Neural cell (in vitro differentiated cells): ENCODE measurements at regions not wholly inside any gene's neighbourhood (a gene's known extent, or its start where the extent isn't known, plus 50 kb on each side); places are given as distances from the start of the nearest gene placed in this dataset.

Experiments
- H2AFZ ChIP-seq: fragments of 200-600, 300-800 bp; sonication (generic), shearing (Covaris generic); 2 replicates; pipeline ENCODE4 v1.6.0; 2014; ENCODE audit warnings: low read depth, mild to moderate bottlenecking, antibody characterized with exemption, low read length, moderate library complexity
- H3F3A ChIP-seq: fragments of 200-600 bp; shearing (Covaris generic); 2 replicates; pipeline ENCODE4 v1.6.1; 2016; ENCODE audit warnings: mild to moderate bottlenecking, moderate library complexity, mixed read lengths, antibody characterized with exemption, low read length; ENCODE audit not compliant: insufficient read depth, poor library complexity, severe bottlenecking
- H3K27ac ChIP-seq: fragments of 200-600, 300-800 bp; sonication (generic), shearing (Covaris generic); 2 replicates; pipeline ENCODE4 v1.5.1; 2014; ENCODE audit warnings: mild to moderate bottlenecking, low read length, moderate library complexity
- H3K27me3 ChIP-seq: fragments of 300-800, 200-600 bp; sonication (generic), shearing (Covaris generic); 2 replicates; pipeline ENCODE4 v1.6.0; 2014; ENCODE audit warnings: mild to moderate bottlenecking, low read depth, low read length, moderate library complexity; ENCODE audit not compliant: insufficient read depth
- H3K36me3 ChIP-seq: fragments of 300-800, 200-600 bp; sonication (generic), shearing (Covaris generic); 2 replicates; pipeline ENCODE4 v1.5.1; 2014; ENCODE audit warnings: mild to moderate bottlenecking, antibody characterized with exemption, low read length, moderate library complexity; ENCODE audit not compliant: insufficient read depth
- H3K4me2 ChIP-seq: fragments of 300-800, 200-600 bp; sonication (generic), shearing (Covaris generic); 2 replicates; pipeline ENCODE4 v1.6.0; 2014; ENCODE audit warnings: mild to moderate bottlenecking, low read length
- H3K4me3 ChIP-seq: fragments of 300-800, 200-600 bp; sonication (generic), shearing (Covaris generic); 2 replicates; pipeline ENCODE4 v1.5.1; 2014; ENCODE audit warnings: mild to moderate bottlenecking, low read length, moderate library complexity
- H3K79me2 ChIP-seq: fragments of 200-600 bp; shearing (Covaris generic); replicated peaks from 2 replicates; pipeline ENCODE4 v1.6.0; 2014; ENCODE audit warnings: mild to moderate bottlenecking, low read length, moderate library complexity; ENCODE audit not compliant: insufficient read depth
- H3K9ac ChIP-seq: fragments of 300-800, 200-600 bp; sonication (generic), shearing (Covaris generic); 2 replicates; pipeline ENCODE4 v1.6.1; 2016; ENCODE audit warnings: mild to moderate bottlenecking, low read length, mixed read lengths
- H3K9me2 ChIP-seq: fragments of 200-600 bp; shearing (Covaris generic); 2 replicates; pipeline ENCODE4 v1.6.1; 2016; ENCODE audit warnings: mild to moderate bottlenecking, low read length, mixed read lengths; ENCODE audit not compliant: insufficient read depth
- H3K9me3 ChIP-seq: fragments of 200-600, 300-800 bp; sonication (generic), shearing (Covaris generic); 2 replicates; pipeline ENCODE4 v1.6.1; 2016; ENCODE audit warnings: mild to moderate bottlenecking, mixed run types, low read length, moderate library complexity, mixed read lengths
- H4K20me1 ChIP-seq: fragments of 200-600 bp; shearing (Covaris generic); 2 replicates; pipeline ENCODE4 v1.6.1; 2016; ENCODE audit warnings: mild to moderate bottlenecking, mixed run types; ENCODE audit not compliant: insufficient read depth
- CTCF ChIP-seq: fragments of 450-650 bp; IDR thresholded peaks from 2 replicates; pipeline ENCODE4 v1.5.1; 2014; ENCODE audit warnings: antibody characterized with exemption, mild to moderate bottlenecking, moderate library complexity; ENCODE audit not compliant: poor library complexity, severe bottlenecking
- EP300 ChIP-seq: fragments of 450-650 bp; conservative IDR thresholded peaks from 2 replicates; pipeline ENCODE4 v1.6.1; 2014; ENCODE audit warnings: antibody characterized with exemption, mild to moderate bottlenecking, moderate library complexity; ENCODE audit not compliant: poor library complexity, severe bottlenecking
- EZH2 ChIP-seq: fragments of 200-600, 300-800 bp; shearing (Covaris generic), sonication (generic); IDR thresholded peaks from 2 replicates; pipeline ENCODE4 v1.6.1; 2014; ENCODE audit warnings: antibody characterized with exemption, low read length, borderline replicate concordance, mild to moderate bottlenecking; ENCODE audit not compliant: insufficient read depth, poor library complexity, severe bottlenecking
- MXI1 ChIP-seq: fragments of 450-650 bp; conservative IDR thresholded peaks from 2 replicates; pipeline ENCODE4 v1.6.1; 2014; ENCODE audit warnings: antibody characterized with exemption, mild to moderate bottlenecking; ENCODE audit not compliant: poor library complexity, severe bottlenecking
- POLR2AphosphoS5 ChIP-seq: IDR thresholded peaks from 2 replicates; pipeline ENCODE4 v1.6.1; 2012
- RAD21 ChIP-seq: fragments of 450-650 bp; conservative IDR thresholded peaks from 2 replicates; pipeline ENCODE4 v1.6.1; 2014; ENCODE audit warnings: antibody characterized with exemption, mild to moderate bottlenecking, moderate library complexity
- REST ChIP-seq: IDR thresholded peaks from 2 replicates; pipeline ENCODE4 v1.6.1; 2012; ENCODE audit warnings: borderline replicate concordance
- SMC3 ChIP-seq: fragments of 450-650 bp; conservative IDR thresholded peaks from 2 replicates; pipeline ENCODE4 v1.6.1; 2014; ENCODE audit warnings: antibody characterized with exemption, mild to moderate bottlenecking, moderate library complexity; ENCODE audit not compliant: poor library complexity
- TAF1 ChIP-seq: IDR thresholded peaks from 2 replicates; pipeline ENCODE4 v1.6.1; 2012; ENCODE audit warnings: low read depth

DNA sequence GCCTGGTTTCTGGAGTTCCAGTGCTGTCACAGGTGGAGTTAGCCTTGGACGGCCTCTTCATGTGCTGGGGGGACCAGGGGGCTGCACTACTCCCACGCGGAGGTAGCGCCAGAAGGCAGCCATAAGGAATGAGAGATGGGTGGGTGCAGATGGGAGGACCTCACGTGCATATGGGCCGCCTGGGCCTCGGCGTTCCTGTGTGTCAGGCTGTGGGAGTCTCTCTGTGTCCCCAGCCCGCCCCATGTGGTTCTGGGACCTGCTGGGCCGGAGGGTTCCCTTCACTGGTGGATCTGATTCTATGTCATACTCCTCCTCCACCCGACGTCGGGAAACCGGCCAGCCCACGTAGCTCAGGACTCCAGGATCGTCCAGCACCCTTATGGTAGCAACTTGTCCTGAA, 149.0 kb upstream of the SOX1 start:
- H3K79me2 ChIP-seq: no peaks in the 10 kb centered on the region
- no peak overlapping the region for H2AFZ ChIP-seq
- H3K9me3 ChIP-seq: no peaks in the 10 kb centered on the region
- H3K9ac ChIP-seq: no peak overlapping the region
- H3F3A ChIP-seq: no peaks in the 10 kb centered on the region
- H3K4me3 ChIP-seq: no peak overlapping the region
- H3K4me2 ChIP-seq: no peak overlapping the region
- H3K9me2 ChIP-seq: no peaks in the 10 kb centered on the region
- H4K20me1 ChIP-seq: no peaks in the 10 kb centered on the region
- no peak overlapping the region for H3K27ac ChIP-seq
- no peaks in the 10 kb centered on the region for H3K36me3 ChIP-seq
- no peaks in the 10 kb centered on the region for H3K27me3 ChIP-seq
- no peak for TF ChIP-seq EZH2
- TF ChIP-seq REST: no peak
- no peak for TF ChIP-seq SMC3
- TF ChIP-seq RAD21: no peak
- no peak for TF ChIP-seq CTCF
- no peak for TF ChIP-seq EP300
- no peak for TF ChIP-seq TAF1
- TF ChIP-seq POLR2AphosphoS5: no peak
- TF ChIP-seq MXI1: no peak

DNA sequence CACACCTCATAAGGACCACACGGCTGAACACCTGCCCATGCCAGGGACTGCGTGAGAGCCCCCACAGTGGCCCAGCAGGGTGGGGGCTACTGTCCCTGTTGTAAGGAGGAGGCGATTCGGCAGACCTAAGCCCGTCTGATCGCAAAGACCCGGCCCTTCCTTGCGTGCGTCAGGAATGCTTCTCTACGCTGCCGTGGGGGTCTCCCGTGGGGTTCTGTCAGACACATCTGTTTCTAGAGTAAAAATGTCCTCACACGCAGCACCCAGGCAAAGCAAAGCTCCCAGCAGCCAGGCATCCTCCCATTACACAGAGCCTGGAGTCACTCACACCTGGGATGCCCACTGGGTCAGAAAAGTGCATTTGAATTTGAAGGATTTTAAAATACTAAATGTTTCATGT, 147.7 kb upstream of the SOX1 start:
- H3K27ac ChIP-seq: no peak overlapping the region
- H3K4me3 ChIP-seq: no peak overlapping the region
- H3K9me3 ChIP-seq: no peaks in the 10 kb centered on the region
- H3K79me2 ChIP-seq: no peaks in the 10 kb centered on the region
- no peak overlapping the region for H3K9ac ChIP-seq
- no peaks in the 10 kb centered on the region for H3K27me3 ChIP-seq
- H3F3A ChIP-seq: no peaks in the 10 kb centered on the region
- H3K36me3 ChIP-seq: no peaks in the 10 kb centered on the region
- H3K4me2 ChIP-seq: no peak overlapping the region
- H2AFZ ChIP-seq: no peak overlapping the region
- H3K9me2 ChIP-seq: no peaks in the 10 kb centered on the region
- TF ChIP-seq MXI1 (no peak), EP300 (no peak), RAD21 (no peak), EZH2 (no peak), CTCF (no peak), SMC3 (no peak), POLR2AphosphoS5 (no peak), REST (no peak), TAF1 (no peak)
- H4K20me1 ChIP-seq: no peaks in the 10 kb centered on the region
